Adrenal gland (tissue), 9 donors: ENCODE measurements at regions not wholly inside any gene's neighbourhood (a gene's known extent, or its start where the extent isn't known, plus 50 kb on each side); places are given as distances from the start of the nearest gene placed in this dataset.
A peak's percentile ranks its signal among the peaks of the same experiment; 100 is the strongest.

Source experiments
- DNase-seq, 7 donors: peaks; one replicate each; pipeline ENCODE4 v3.0.0-alpha.2; 2019 to 2020
- H3K27ac ChIP-seq, 5 donors: fragments of 200-600 bp; sonication (generic) in 4 of 5; 1 replicate in 3 of 5; 2 replicates in 2 of 5; pipeline versions ENCODE4 v1.5.1 to v1.8.0; 2016 to 2020; ENCODE audit warnings: mild to moderate bottlenecking in 1 of 5
- H3K27me3 ChIP-seq: fragments of 200-600 bp; 2 replicates; pipeline ENCODE4 v1.8.0; 2021
- H3K36me3 ChIP-seq, 2 donors: fragments of 200-600 bp; replicated peaks in 1 of 2; 1 replicate in 1 of 2; 2 replicates in 1 of 2; pipeline versions ENCODE4 v1.5.1 to v1.8.0; 2018 to 2022
- H3K4me1 ChIP-seq, 2 donors: fragments of 200-600 bp; replicated peaks in 1 of 2; 1 replicate in 1 of 2; 2 replicates in 1 of 2; pipeline versions ENCODE4 v1.5.1 to v1.8.0; 2018 to 2021
- H3K4me3 ChIP-seq, 4 donors: fragments of 200-600 bp; sonication (generic) in 3 of 4; one replicate each; pipeline ENCODE4 v1.5.1; 2016 to 2018
- H3K9me3 ChIP-seq, 3 donors: fragments of 200-600 bp; sonication (generic) in 1 of 3; replicated peaks in 1 of 3; 1 replicate in 2 of 3; 2 replicates in 1 of 3; pipeline versions ENCODE4 v1.5.1 to v1.8.0; 2016 to 2021
- POLR2A ChIP-seq, 2 donors: fragments of 450-650 bp; IDR thresholded peaks; one replicate each; pipeline ENCODE4 v1.6.1; 2017; ENCODE audit warnings: antibody characterized with exemption in 2 of 2, mild to moderate bottlenecking in 2 of 2, moderate library complexity in 1 of 2
- WGBS, 4 donors: extraction: QIAGEN DNeasy Blood & Tissue Kit in 2 of 4; methylation state at CpG; one replicate each; pipeline versions ENCODE4 v1.1.5 to v1.1.7; 2013 to 2017; 5-methylcytosine and 5-hydroxymethylcytosine counted together
- intact Hi-C, 2 donors: fragments of 100-400 bp; cut with DNase I; formaldehyde crosslinking; loops; one replicate each; pipeline versions ENCODE4 v1.14.1 to v1.15.0; 2022 to 2023
- TF ChIP-seq, protein P1 (sequence below), 6 experiments: fragments of 450-650 bp in 4 of 6; fragments of 200-600 bp in 2 of 6; sonication (generic) in 1 of 6; IDR thresholded peaks; 1 replicate in 5 of 6; 2 replicates in 1 of 6; pipeline versions ENCODE4 v1.5.1 to v1.8.0; 2016 to 2021; ENCODE audit warnings: antibody characterized with exemption in 6 of 6, mild to moderate bottlenecking in 2 of 6, moderate library complexity in 1 of 6
- donor health status: healthy with polysubstance abuse.
- donor health status: Bipolar disorder and iron deficiency.
- donor health status: DM: yes; HTN: yes; CAD: no.
- donor health status: DM: no; HTN: no; CAD: no.
- donor health status: DM: no; HTN: no; CAD: no.

- no peak overlapping the region for H3K4me3 ChIP-seq
- intact Hi-C loops = no loop called here
- no peaks in the 10 kb centered on the region for H3K4me1 ChIP-seq
- 73 to 87% (median 83%) methylated on average over 7 to 11 of the region's 11 CpGs for WGBS, 4 donors
- H3K27ac ChIP-seq = no peak overlapping the region
- no peaks in the 10 kb centered on the region for H3K27me3 ChIP-seq
- no peak for DNase-seq
- no peaks in the 10 kb centered on the region for H3K36me3 ChIP-seq
- TF ChIP-seq, protein P1, sequence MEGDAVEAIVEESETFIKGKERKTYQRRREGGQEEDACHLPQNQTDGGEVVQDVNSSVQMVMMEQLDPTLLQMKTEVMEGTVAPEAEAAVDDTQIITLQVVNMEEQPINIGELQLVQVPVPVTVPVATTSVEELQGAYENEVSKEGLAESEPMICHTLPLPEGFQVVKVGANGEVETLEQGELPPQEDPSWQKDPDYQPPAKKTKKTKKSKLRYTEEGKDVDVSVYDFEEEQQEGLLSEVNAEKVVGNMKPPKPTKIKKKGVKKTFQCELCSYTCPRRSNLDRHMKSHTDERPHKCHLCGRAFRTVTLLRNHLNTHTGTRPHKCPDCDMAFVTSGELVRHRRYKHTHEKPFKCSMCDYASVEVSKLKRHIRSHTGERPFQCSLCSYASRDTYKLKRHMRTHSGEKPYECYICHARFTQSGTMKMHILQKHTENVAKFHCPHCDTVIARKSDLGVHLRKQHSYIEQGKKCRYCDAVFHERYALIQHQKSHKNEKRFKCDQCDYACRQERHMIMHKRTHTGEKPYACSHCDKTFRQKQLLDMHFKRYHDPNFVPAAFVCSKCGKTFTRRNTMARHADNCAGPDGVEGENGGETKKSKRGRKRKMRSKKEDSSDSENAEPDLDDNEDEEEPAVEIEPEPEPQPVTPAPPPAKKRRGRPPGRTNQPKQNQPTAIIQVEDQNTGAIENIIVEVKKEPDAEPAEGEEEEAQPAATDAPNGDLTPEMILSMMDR (IDR thresholded peaks at IDR 0.05) = no peak
- no peak for TF ChIP-seq POLR2A (IDR thresholded peaks at IDR 0.05)
- no peaks in the 10 kb centered on the region for H3K9me3 ChIP-seq
Observed at GRCh38 chr9:135295551-135296300, 183.9 kb upstream of the PPP1R26 start.

DNA sequence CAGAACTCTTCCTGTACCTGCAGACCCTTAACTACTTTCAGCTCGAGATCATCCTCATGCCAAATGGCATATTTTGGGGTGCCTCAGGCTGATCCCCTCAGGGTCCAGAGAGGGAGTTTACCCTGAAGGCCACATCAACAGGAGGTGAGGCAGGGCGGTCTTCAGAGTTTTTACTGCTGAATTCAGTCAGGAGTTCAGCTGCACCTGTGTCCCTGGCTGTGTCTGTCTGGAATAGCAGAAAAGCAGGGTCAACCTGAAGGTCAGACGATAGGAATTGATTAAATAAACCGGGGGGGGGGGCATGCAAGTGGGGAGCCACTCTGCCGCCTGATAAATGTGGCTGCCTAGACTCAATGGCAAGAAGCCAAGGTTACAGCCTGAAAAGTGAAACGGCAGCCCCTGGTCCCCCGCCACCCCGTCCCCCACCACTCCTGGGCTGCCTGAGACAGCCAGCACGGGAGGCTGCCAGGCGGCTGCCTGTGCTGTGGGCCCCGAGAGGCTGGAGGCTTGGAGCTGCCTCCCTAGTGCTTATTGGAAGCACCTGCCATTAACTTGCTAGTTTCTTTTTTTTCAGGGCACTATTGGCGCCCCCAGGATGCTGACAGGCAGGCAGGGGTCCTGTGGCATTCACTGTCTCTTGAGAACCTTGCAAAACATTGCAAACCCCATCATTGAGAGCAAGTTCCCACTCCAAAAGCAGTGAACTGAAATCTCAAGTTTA lies 182.7 kb upstream of the PPP1R26 start:
- TF ChIP-seq POLR2A (IDR thresholded peaks at IDR 0.05) = no peak
- TF ChIP-seq, protein P1 (IDR thresholded peaks at IDR 0.05) = no peak
- no peak overlapping the region for H3K4me3 ChIP-seq
- DNase-seq = no peak
- no peak overlapping the region for H3K27ac ChIP-seq
- H3K27me3 ChIP-seq = peaks cover 2% of the 10 kb centered on the region
- intact Hi-C loops = no loop called here
- no peaks in the 10 kb centered on the region for H3K9me3 ChIP-seq
- H3K36me3 ChIP-seq = no peaks in the 10 kb centered on the region
- 41 to 65% (median 46%) methylated on average over 8 to 12 of the region's 12 CpGs for WGBS, 4 donors
- no peaks in the 10 kb centered on the region for H3K4me1 ChIP-seq

DNA sequence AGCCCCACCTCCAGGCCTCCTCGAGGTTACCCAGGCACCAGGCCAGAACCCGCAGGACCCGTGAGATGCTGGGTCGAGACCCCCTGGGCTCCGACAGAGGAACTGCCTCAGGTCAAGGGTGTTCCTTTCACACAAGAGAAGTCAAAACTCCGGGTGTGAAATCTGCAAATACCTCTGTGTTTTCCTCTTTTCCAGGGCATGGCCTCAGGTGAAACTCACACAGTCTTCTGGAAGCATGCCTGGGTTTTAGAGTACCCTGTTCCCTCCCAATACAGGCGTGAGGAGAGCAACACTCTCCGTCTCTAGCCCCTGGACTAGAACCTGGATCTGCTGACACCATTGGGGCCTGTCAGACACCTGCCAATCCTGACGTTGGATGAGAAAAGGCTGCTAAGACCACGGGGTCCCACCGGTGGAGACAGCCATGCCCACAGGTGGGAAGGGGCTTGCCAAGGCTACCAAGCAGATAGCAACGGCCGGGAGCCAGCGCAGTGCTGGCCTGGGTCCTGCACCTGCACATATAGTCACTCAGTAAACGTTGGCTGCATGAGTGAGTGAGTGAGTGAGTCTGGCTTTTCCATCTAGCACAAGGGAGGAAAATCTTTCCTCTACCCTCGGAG lies 182.0 kb upstream of the PPP1R26 start:
- Histone ChIP-seq H3K36me3 (no peaks in the 10 kb centered on the region), H3K4me3 (no peak overlapping the region), H3K4me1 (no peaks in the 10 kb centered on the region), H3K27me3 (peaks cover 5% of the 10 kb centered on the region), H3K9me3 (no peaks in the 10 kb centered on the region), H3K27ac (no peak overlapping the region)
- 54 to 59% (median 58%) methylated on average over 7 to 16 of the region's 16 CpGs for WGBS, 4 donors
- no peak for TF ChIP-seq POLR2A (IDR thresholded peaks at IDR 0.05)
- TF ChIP-seq, protein P1 (IDR thresholded peaks at IDR 0.05) = no peak
- intact Hi-C loops = no loop called here
- no peak for DNase-seq

DNA sequence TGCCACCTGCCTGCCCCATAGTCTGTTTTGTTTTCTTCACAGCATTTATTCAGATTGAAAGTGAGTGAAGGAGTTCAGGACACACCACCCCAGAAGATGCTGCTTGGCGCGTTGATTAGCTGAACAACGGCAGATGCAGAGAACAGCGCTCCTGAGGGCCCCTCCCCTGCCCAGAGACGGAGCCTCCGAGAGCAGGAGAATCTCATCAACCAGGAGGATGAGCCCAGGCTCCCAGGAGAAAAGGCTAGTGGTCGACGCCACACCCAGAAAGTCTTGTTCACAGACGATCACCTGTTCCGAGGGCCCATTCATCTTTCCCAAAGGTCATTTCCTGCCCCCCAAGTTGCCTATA lies 180.4 kb upstream of the PPP1R26 start:
- H3K9me3 ChIP-seq = no peaks in the 10 kb centered on the region
- H3K4me3 ChIP-seq = no peak overlapping the region
- no peak for TF ChIP-seq POLR2A (IDR thresholded peaks at IDR 0.05)
- TF ChIP-seq, protein P1 (IDR thresholded peaks at IDR 0.05) = no peak
- peaks cover 5% of the 10 kb centered on the region for H3K27me3 ChIP-seq
- H3K27ac ChIP-seq = no peak overlapping the region
- H3K4me1 ChIP-seq = no peaks in the 10 kb centered on the region
- peak in 1 of 7 donors; percentile 25 for DNase-seq
- no peaks in the 10 kb centered on the region for H3K36me3 ChIP-seq
- intact Hi-C loops = no loop called here
- 73 to 80% (median 77%) methylated on average over 9 to 10 of the region's 10 CpGs for WGBS, 4 donors
